GM12878 (cell line): ENCODE measurements at regions not wholly inside any gene's neighbourhood (a gene's known extent, or its start where the extent isn't known, plus 50 kb on each side); places are given as distances from the start of the nearest gene placed in this dataset.

Experiments used
- ATAC-seq: fragments of 200-7000 bp; cut with Tn5 transposase; 3 replicates; pipeline ENCODE4 v1.9.1; 2020; ENCODE audit warnings: mild to moderate bottlenecking, moderate library complexity
- BruUV-seq: library from RNA; stranded (reverse); fragments of 400-500 nt; replicated peaks from 2 replicates; lab custom pipeline; 2021; lab: Mats Ljungman, UMichigan
- CTCF ChIA-PET: fragments of 300-600 bp; sonication (Branson Sonifier 250); formaldehyde crosslinking; extraction: SDS; loops from one replicate; lab custom pipeline; 2021; ENCODE audit warnings: inconsistent platforms; lab: Yijun Ruan, JAX
- POLR2A ChIA-PET: fragments of 350-600 bp; formaldehyde crosslinking; extraction: SDS; loops from one replicate; lab custom pipeline; 2021; ENCODE audit warnings: inconsistent platforms; lab: Charles Lee
- RAD21 ChIA-PET: fragments of 300-600 bp; sonication (Branson Sonifier 250); formaldehyde crosslinking; loops from one replicate; lab custom pipeline; 2023; ENCODE audit warnings: antibody characterized with exemption; ENCODE audit not compliant: unreplicated experiment; lab: Charles Lee
- SMC1A ChIA-PET: fragments of 300-600 bp; sonication (Branson Sonifier 250); formaldehyde crosslinking; loops from one replicate; lab custom pipeline; 2023; ENCODE audit not compliant: unreplicated experiment, uncharacterized antibody; lab: Charles Lee
- DNase-seq: peaks from one replicate; pipeline ENCODE4 v3.0.0-alpha.2; 2011; ENCODE audit warnings: low read depth, low spot score
- FAIRE-seq: peaks from 3 replicates; lab custom pipeline; 2011; peaks lifted over from hg19 to GRCh38; lab: Jason Lieb, UNC
- H2AFZ ChIP-seq: 2 replicates; pipeline ENCODE4 v1.6.0; 2011; ENCODE audit warnings: low read depth, low read length, control low read depth; ENCODE audit not compliant: control insufficient read depth
- H3K27ac ChIP-seq: 2 replicates; pipeline ENCODE4 v1.5.1; 2011; ENCODE audit warnings: control low read depth; ENCODE audit not compliant: control insufficient read depth, insufficient read depth
- H3K27me3 ChIP-seq, 2 experiments: replicated peaks in 1 of 2; 2 replicates each; pipeline versions ENCODE4 v1.6.0 to v1.6.1; 2011; ENCODE audit warnings: low read length in 1 of 2; ENCODE audit not compliant: control insufficient read depth in 2 of 2, insufficient read depth in 2 of 2
- H3K36me3 ChIP-seq, 2 experiments: 2 replicates each; pipeline ENCODE4 v1.5.1; 2011; ENCODE audit warnings: low read length in 1 of 2; ENCODE audit not compliant: control insufficient read depth in 2 of 2, insufficient read depth in 2 of 2
- H3K4me1 ChIP-seq: 2 replicates; pipeline ENCODE4 v1.6.1; 2011; ENCODE audit warnings: mild to moderate bottlenecking, low read length, moderate library complexity, mixed read lengths; ENCODE audit not compliant: control insufficient read depth, insufficient read depth
- H3K4me2 ChIP-seq: 2 replicates; pipeline ENCODE4 v1.6.0; 2011; ENCODE audit warnings: control low read depth; ENCODE audit not compliant: control insufficient read depth, insufficient read depth
- H3K4me3 ChIP-seq: fragments of 200-600 bp; sonication (generic); 2 replicates; pipeline ENCODE4 v1.5.1; 2016
- H3K79me2 ChIP-seq: 2 replicates; pipeline ENCODE4 v1.6.0; 2011; ENCODE audit warnings: low read length; ENCODE audit not compliant: control insufficient read depth, insufficient read depth
- H3K9ac ChIP-seq: 2 replicates; pipeline ENCODE4 v1.8.0; 2011; ENCODE audit warnings: low read length, control low read depth, mixed read lengths; ENCODE audit not compliant: control insufficient read depth, insufficient read depth
- H3K9me3 ChIP-seq: replicated peaks from 3 replicates; pipeline ENCODE4 v1.5.1; 2011; ENCODE audit warnings: mild to moderate bottlenecking, low read length; ENCODE audit not compliant: control insufficient read depth, insufficient read depth
- H4K20me1 ChIP-seq: 2 replicates; pipeline ENCODE4 v1.6.0; 2011; ENCODE audit not compliant: control insufficient read depth, insufficient read depth
- IKZF2 ChIP-seq, 2 experiments: fragments of 450-650 bp; IDR thresholded peaks; 2 replicates each; pipeline ENCODE4 v1.6.1; 2017; ENCODE audit warnings: mild to moderate bottlenecking in 2 of 2, moderate library complexity in 2 of 2
- NRF1 ChIP-seq: conservative IDR thresholded peaks from 2 replicates; pipeline ENCODE4 v1.6.1; 2011; ENCODE audit warnings: mild to moderate bottlenecking, low read depth, low read length, improper control_type of control experiment
- PAX5 ChIP-seq: IDR thresholded peaks from 2 replicates; pipeline ENCODE4 v1.6.1; 2011; ENCODE audit warnings: low read depth, low read length, borderline replicate concordance
- RAD51 ChIP-seq: fragments of 450-650 bp; IDR thresholded peaks from 2 replicates; pipeline ENCODE4 v1.6.1; 2016; ENCODE audit warnings: moderate library complexity, mild to moderate bottlenecking, inconsistent platforms
- RUNX3 ChIP-seq: IDR thresholded peaks from 2 replicates; pipeline ENCODE4 v1.6.1; 2012; ENCODE audit warnings: low read length, inconsistent platforms
- SP1 ChIP-seq: IDR thresholded peaks from one replicate; pipeline ENCODE4 v1.6.1; 2011; ENCODE audit warnings: low read depth, low read length
- ZSCAN29 ChIP-seq: fragments of 450-650 bp; IDR thresholded peaks from 2 replicates; pipeline ENCODE4 v1.6.1; 2017; ENCODE audit warnings: mild to moderate bottlenecking, moderate library complexity
- WGBS: methylation state at CpG from one replicate; pipeline ENCODE4 v1.1.6; 2016; ENCODE audit warnings: low lambda C conversion rate; ENCODE audit not compliant: insufficient replicate concordance, insufficient coverage; ENCODE audit errors: missing lambda C conversion rate; 5-methylcytosine and 5-hydroxymethylcytosine counted together
- in situ Hi-C: fragments of 300-500 bp; cut with MboI; formaldehyde crosslinking; loops from 9 replicates; pipeline ENCODE4 v1.14.3; 2018; ENCODE audit warnings: mixed read lengths
- intact Hi-C: fragments of 100-400 bp; cut with micrococcal nuclease; formaldehyde crosslinking; loops from one replicate; pipeline ENCODE4 v1.14.2; 2022; ENCODE audit not compliant: unreplicated experiment
- TF ChIP-seq, protein P1 (sequence below): IDR thresholded peaks from 2 replicates; pipeline ENCODE4 v1.6.1; 2012; ENCODE audit warnings: improper control_type of control experiment, low read depth, low read length; ENCODE audit not compliant: insufficient replicate concordance
- TF ChIP-seq, protein P2 (sequence below): fragments of 450-650 bp; IDR thresholded peaks from 2 replicates; pipeline ENCODE4 v1.6.1; 2017; ENCODE audit warnings: low read depth, mild to moderate bottlenecking, moderate library complexity

- H3K4me1 ChIP-seq: no peaks in the 10 kb centered on the region
- no peaks in the 10 kb centered on the region for H3K36me3 ChIP-seq
- no peak overlapping the region for H3K4me2 ChIP-seq
- POLR2A ChIA-PET: no interaction called here
- no peak overlapping the region for H3K9ac ChIP-seq
- CTCF ChIA-PET: no interaction called here
- H3K79me2 ChIP-seq: no peaks in the 10 kb centered on the region
- no peaks in the 10 kb centered on the region for H4K20me1 ChIP-seq
- H3K27ac ChIP-seq: no peak overlapping the region
- BruUV-seq: no TSS peak
- WGBS: 12% methylated on average over 2 of the region's 2 CpGs
- no peak overlapping the region for H3K4me3 ChIP-seq
- no peak for ATAC-seq
- no peak for DNase-seq
- TF ChIP-seq IKZF2 (IDR thresholded peaks at IDR 0.05) (no peak), RAD51 (no peak), ZSCAN29 (no peak)
- intact Hi-C loops (no loop called here), in situ Hi-C loops (no loop called here)
- H2AFZ ChIP-seq: no peak overlapping the region
- RAD21 ChIA-PET: no interaction called here
- no peak for FAIRE-seq
- no peaks in the 10 kb centered on the region for H3K27me3 ChIP-seq
- SMC1A ChIA-PET: no interaction called here
- H3K9me3 ChIP-seq: no peaks in the 10 kb centered on the region; the same call in 2 of the 3 replicates
These were observed 505.5 kb upstream of the PODXL start for GRCh38 chr7:132061937-132062336.

- no peak overlapping the region for H2AFZ ChIP-seq
- in situ Hi-C loops: no loop called here
- no peak overlapping the region for H3K9ac ChIP-seq
- ATAC-seq: peak; percentile 87
- ChIA-PET SMC1A (interaction anchor here (0.9 kb wide), 1 partner anchor 89 kb away, joined by 3 read pairs; no protein-coding TSS in a partner anchor), RAD21 (no interaction called here), CTCF (interaction anchor here (0.6 to 1.1 kb wide), 2 partner anchors 11 to 114 kb away, joined by 3 to 4 read pairs; no protein-coding TSS in a partner anchor), POLR2A (no interaction called here)
- no peak overlapping the region for H3K4me3 ChIP-seq
- BruUV-seq: no TSS peak
- WGBS: 1% methylated on average over 4 of the region's 4 CpGs
- intact Hi-C loops: no loop called here
- no peaks in the 10 kb centered on the region for H3K27me3 ChIP-seq
- no peaks in the 10 kb centered on the region; the same call in 2 of the 3 replicates for H3K9me3 ChIP-seq
- peak; percentile 38 for DNase-seq
- H3K79me2 ChIP-seq: no peaks in the 10 kb centered on the region
- H3K4me1 ChIP-seq: no peaks in the 10 kb centered on the region
- H4K20me1 ChIP-seq: no peaks in the 10 kb centered on the region
- no peak for FAIRE-seq
- no peaks in the 10 kb centered on the region for H3K36me3 ChIP-seq
- no peak overlapping the region for H3K27ac ChIP-seq
- no peak overlapping the region for H3K4me2 ChIP-seq
- TF ChIP-seq NRF1 (no peak), RUNX3 (peak; percentile 72), IKZF2 (IDR thresholded peaks at IDR 0.05) (peak in 1 of 2 experiments; percentile 25; a peak in 1 of 4 replicates), SP1 (no peak), PAX5 (no peak)
- TF ChIP-seq, protein P1, sequence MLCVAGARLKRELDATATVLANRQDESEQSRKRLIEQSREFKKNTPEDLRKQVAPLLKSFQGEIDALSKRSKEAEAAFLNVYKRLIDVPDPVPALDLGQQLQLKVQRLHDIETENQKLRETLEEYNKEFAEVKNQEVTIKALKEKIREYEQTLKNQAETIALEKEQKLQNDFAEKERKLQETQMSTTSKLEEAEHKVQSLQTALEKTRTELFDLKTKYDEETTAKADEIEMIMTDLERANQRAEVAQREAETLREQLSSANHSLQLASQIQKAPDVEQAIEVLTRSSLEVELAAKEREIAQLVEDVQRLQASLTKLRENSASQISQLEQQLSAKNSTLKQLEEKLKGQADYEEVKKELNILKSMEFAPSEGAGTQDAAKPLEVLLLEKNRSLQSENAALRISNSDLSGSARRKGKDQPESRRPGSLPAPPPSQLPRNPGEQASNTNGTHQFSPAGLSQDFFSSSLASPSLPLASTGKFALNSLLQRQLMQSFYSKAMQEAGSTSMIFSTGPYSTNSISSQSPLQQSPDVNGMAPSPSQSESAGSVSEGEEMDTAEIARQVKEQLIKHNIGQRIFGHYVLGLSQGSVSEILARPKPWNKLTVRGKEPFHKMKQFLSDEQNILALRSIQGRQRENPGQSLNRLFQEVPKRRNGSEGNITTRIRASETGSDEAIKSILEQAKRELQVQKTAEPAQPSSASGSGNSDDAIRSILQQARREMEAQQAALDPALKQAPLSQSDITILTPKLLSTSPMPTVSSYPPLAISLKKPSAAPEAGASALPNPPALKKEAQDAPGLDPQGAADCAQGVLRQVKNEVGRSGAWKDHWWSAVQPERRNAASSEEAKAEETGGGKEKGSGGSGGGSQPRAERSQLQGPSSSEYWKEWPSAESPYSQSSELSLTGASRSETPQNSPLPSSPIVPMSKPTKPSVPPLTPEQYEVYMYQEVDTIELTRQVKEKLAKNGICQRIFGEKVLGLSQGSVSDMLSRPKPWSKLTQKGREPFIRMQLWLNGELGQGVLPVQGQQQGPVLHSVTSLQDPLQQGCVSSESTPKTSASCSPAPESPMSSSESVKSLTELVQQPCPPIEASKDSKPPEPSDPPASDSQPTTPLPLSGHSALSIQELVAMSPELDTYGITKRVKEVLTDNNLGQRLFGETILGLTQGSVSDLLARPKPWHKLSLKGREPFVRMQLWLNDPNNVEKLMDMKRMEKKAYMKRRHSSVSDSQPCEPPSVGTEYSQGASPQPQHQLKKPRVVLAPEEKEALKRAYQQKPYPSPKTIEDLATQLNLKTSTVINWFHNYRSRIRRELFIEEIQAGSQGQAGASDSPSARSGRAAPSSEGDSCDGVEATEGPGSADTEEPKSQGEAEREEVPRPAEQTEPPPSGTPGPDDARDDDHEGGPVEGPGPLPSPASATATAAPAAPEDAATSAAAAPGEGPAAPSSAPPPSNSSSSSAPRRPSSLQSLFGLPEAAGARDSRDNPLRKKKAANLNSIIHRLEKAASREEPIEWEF: no peak
- TF ChIP-seq, protein P2, sequence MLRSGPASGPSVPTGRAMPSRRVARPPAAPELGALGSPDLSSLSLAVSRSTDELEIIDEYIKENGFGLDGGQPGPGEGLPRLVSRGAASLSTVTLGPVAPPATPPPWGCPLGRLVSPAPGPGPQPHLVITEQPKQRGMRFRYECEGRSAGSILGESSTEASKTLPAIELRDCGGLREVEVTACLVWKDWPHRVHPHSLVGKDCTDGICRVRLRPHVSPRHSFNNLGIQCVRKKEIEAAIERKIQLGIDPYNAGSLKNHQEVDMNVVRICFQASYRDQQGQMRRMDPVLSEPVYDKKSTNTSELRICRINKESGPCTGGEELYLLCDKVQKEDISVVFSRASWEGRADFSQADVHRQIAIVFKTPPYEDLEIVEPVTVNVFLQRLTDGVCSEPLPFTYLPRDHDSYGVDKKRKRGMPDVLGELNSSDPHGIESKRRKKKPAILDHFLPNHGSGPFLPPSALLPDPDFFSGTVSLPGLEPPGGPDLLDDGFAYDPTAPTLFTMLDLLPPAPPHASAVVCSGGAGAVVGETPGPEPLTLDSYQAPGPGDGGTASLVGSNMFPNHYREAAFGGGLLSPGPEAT: peak; percentile 44; the same call in 1 of the 2 replicates
These were observed 502.7 kb upstream of the PODXL start for GRCh38 chr7:132059141-132059540.
